ENCODE measurements at regions not wholly inside any gene's neighbourhood (a gene's known extent, or its start where the extent isn't known, plus 50 kb on each side); places are given as distances from the start of the nearest gene placed in this dataset.
"Not testable (repeated sequence)": the region's sequence is repeated elsewhere in the genome, so short reads cannot be mapped to it uniquely, and the experiment has no call there.

DNA sequence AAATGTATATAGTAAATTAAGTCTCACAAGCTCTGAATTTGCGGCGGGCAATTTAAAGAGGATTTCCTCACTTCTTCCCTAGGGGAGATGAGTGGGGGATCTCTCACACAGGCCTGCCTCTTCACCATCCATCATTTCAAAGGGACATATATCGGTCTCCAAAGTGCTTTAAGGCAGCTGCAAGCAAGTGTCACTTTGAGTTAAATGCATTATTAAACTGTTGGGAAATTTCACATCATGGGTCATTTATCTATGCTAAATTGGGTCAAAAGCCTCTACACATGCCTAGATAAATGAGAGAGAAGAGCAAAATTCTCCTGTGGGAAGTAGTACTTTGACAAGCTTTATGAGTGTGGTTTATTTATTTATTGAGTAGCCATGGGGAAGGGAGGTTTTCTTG, 1106.1 kb upstream of the GOT2 start:
- no peaks in the 10 kb centered on the region for H3K4me1 Mint-ChIP-seq (ENCODE audit: insufficient read depth, unreplicated experiment)
- no TSS peak for BruUV-seq (replicated peaks)
- ChIA-PET CTCF (no interaction called here), POLR2A (no interaction called here)
- intact Hi-C loops (cut with micrococcal nuclease) = no loop called here
- H3K36me3 Mint-ChIP-seq (ENCODE audit: insufficient read depth, unreplicated experiment) = no peaks in the 10 kb centered on the region
- TF ChIP-seq, protein P1, sequence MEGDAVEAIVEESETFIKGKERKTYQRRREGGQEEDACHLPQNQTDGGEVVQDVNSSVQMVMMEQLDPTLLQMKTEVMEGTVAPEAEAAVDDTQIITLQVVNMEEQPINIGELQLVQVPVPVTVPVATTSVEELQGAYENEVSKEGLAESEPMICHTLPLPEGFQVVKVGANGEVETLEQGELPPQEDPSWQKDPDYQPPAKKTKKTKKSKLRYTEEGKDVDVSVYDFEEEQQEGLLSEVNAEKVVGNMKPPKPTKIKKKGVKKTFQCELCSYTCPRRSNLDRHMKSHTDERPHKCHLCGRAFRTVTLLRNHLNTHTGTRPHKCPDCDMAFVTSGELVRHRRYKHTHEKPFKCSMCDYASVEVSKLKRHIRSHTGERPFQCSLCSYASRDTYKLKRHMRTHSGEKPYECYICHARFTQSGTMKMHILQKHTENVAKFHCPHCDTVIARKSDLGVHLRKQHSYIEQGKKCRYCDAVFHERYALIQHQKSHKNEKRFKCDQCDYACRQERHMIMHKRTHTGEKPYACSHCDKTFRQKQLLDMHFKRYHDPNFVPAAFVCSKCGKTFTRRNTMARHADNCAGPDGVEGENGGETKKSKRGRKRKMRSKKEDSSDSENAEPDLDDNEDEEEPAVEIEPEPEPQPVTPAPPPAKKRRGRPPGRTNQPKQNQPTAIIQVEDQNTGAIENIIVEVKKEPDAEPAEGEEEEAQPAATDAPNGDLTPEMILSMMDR (IDR thresholded peaks at IDR 0.05; ENCODE audit: unreplicated experiment) = no peak
- DNase-seq (ENCODE audit: unreplicated experiment) = no peak
- H3K9me3 Mint-ChIP-seq (ENCODE audit: unreplicated experiment) = peaks cover 25% of the 10 kb centered on the region
- no peak overlapping the region for H3K27ac Mint-ChIP-seq (ENCODE audit: low read depth, unreplicated experiment)
- H3K4me3 Mint-ChIP-seq (ENCODE audit: unreplicated experiment) = no peak overlapping the region
- H3K27me3 Mint-ChIP-seq (ENCODE audit: insufficient read depth, unreplicated experiment) = no peaks in the 10 kb centered on the region

DNA sequence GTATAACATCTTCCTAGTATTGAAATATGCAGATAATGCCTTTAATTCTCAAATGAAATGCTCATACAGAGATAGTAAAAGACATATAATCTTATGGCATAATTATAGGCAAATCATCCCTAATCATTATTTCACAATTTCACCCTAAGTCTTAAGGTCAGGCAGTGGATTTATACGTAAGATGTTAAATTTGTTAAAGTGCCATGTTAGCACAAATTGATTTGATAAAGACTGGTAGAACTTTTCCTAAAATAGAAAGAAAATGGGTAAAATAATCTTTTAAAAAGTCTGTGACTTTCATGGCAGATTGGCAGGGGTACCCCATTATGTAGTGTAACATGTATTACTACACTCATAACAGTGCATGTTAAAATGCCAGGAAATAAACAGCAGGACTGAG, 1092.7 kb upstream of the GOT2 start:
- CTCF ChIA-PET = no interaction called here
- no peak overlapping the region for H3K27ac Mint-ChIP-seq (ENCODE audit: low read depth, unreplicated experiment)
- DNase-seq (ENCODE audit: unreplicated experiment) = no peak
- POLR2A ChIA-PET = no interaction called here
- no TSS peak for BruUV-seq (replicated peaks)
- no peaks in the 10 kb centered on the region for H3K36me3 Mint-ChIP-seq (ENCODE audit: insufficient read depth, unreplicated experiment)
- intact Hi-C loops (cut with micrococcal nuclease) = no loop called here
- no peaks in the 10 kb centered on the region for H3K27me3 Mint-ChIP-seq (ENCODE audit: insufficient read depth, unreplicated experiment)
- H3K4me3 Mint-ChIP-seq (ENCODE audit: unreplicated experiment) = no peak overlapping the region
- no peaks in the 10 kb centered on the region for H3K4me1 Mint-ChIP-seq (ENCODE audit: insufficient read depth, unreplicated experiment)
- TF ChIP-seq, protein P1 (IDR thresholded peaks at IDR 0.05; ENCODE audit: unreplicated experiment) = no peak
- no peaks in the 10 kb centered on the region for H3K9me3 Mint-ChIP-seq (ENCODE audit: unreplicated experiment)

DNA sequence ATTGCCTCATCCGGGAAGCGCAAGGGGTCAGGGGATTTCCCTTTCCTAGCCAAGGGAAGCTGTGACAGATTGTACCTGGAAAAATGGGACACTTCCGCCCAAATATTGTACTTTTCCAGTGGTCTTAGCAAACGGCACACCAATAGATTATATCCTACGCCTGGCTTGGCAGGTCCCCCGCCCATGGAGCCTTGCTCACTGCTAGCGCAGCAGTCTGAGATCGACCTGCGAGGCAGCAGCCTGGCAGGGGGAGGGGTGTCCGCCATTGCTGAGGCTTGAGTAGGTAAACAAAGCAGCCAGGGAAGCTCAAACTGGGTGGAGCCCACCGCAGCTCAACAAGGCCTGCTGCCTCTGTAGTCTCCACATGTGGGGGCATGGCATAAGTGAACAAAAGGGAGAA, 1075.4 kb upstream of the GOT2 start:
- BruUV-seq (replicated peaks); H3K4me3 Mint-ChIP-seq (ENCODE audit: unreplicated experiment); intact Hi-C loops (cut with micrococcal nuclease); H3K4me1 Mint-ChIP-seq (ENCODE audit: insufficient read depth, unreplicated experiment); DNase-seq (ENCODE audit: unreplicated experiment); H3K27ac Mint-ChIP-seq (ENCODE audit: low read depth, unreplicated experiment); H3K27me3 Mint-ChIP-seq (ENCODE audit: insufficient read depth, unreplicated experiment); H3K36me3 Mint-ChIP-seq (ENCODE audit: insufficient read depth, unreplicated experiment): not testable (repeated sequence)
- POLR2A ChIA-PET = interaction anchor here (0.6 kb wide), 1 partner anchor 18 kb away, joined by 3 read pairs; no protein-coding TSS in a partner anchor
- H3K9me3 Mint-ChIP-seq (ENCODE audit: unreplicated experiment) = peaks cover 15% of the 10 kb centered on the region
- CTCF ChIA-PET = interaction anchor here (0.6 kb wide), 1 partner anchor 1064 kb away, joined by 4 read pairs; no protein-coding TSS in a partner anchor

DNA sequence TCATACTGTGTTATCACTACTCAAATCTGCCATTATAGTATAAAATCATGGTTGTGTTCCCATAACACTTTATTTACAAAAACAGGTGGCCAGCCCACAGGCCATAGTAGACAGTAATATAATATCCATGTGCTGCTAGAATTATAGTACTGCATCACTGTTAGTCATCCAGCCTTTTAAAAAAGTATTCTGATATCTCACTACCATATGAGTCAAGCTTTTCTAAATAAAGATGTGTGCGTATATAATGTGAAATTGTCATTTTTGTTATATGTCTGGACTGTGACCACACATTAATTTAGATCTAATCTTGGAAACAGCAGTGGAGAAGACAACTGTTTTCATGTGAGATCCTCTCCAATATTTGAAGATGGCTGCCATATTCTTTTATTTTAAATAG, 1049.1 kb upstream of the GOT2 start:
- TF ChIP-seq, protein P1 (IDR thresholded peaks at IDR 0.05; ENCODE audit: unreplicated experiment) = no peak
- POLR2A ChIA-PET = no interaction called here
- H3K27me3 Mint-ChIP-seq (ENCODE audit: insufficient read depth, unreplicated experiment) = no peaks in the 10 kb centered on the region
- H3K9me3 Mint-ChIP-seq (ENCODE audit: unreplicated experiment) = peaks cover 21% of the 10 kb centered on the region
- H3K27ac Mint-ChIP-seq (ENCODE audit: low read depth, unreplicated experiment) = no peak overlapping the region
- no peak for DNase-seq (ENCODE audit: unreplicated experiment)
- no peak overlapping the region for H3K4me3 Mint-ChIP-seq (ENCODE audit: unreplicated experiment)
- H3K4me1 Mint-ChIP-seq (ENCODE audit: insufficient read depth, unreplicated experiment) = no peaks in the 10 kb centered on the region
- no TSS peak for BruUV-seq (replicated peaks)
- intact Hi-C loops (cut with micrococcal nuclease) = no loop called here
- H3K36me3 Mint-ChIP-seq (ENCODE audit: insufficient read depth, unreplicated experiment) = no peaks in the 10 kb centered on the region
- CTCF ChIA-PET = no interaction called here

DNA sequence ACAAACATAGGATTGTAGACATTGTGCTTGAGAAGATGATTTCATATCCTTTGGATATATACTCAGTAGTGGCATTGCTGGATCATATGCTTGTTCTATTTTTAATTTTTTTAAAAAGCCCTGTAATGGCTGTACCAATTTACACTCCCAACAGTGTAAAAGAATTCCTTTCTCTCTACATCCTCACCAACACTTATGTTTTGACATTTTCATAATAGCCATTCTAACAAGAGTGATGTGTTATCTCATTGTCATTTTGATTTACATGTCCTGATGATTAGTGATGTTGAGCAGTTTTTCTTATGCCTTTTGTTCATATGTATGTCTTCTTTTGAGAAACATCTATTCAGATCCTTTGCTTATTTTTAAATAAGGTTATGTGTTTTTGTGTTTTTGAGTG, 1039.2 kb upstream of the GOT2 start:
- H3K9me3 Mint-ChIP-seq (ENCODE audit: unreplicated experiment) = peaks cover 7% of the 10 kb centered on the region
- ChIA-PET CTCF (no interaction called here), POLR2A (no interaction called here)
- intact Hi-C loops (cut with micrococcal nuclease) = no loop called here
- DNase-seq (ENCODE audit: unreplicated experiment) = no peak
- peaks cover 11% of the 10 kb centered on the region for H3K4me1 Mint-ChIP-seq (ENCODE audit: insufficient read depth, unreplicated experiment)
- TF ChIP-seq, protein P1 (IDR thresholded peaks at IDR 0.05; ENCODE audit: unreplicated experiment) = no peak
- BruUV-seq (replicated peaks) = no TSS peak
- no peak overlapping the region for H3K27ac Mint-ChIP-seq (ENCODE audit: low read depth, unreplicated experiment)
- no peaks in the 10 kb centered on the region for H3K36me3 Mint-ChIP-seq (ENCODE audit: insufficient read depth, unreplicated experiment)
- H3K27me3 Mint-ChIP-seq (ENCODE audit: insufficient read depth, unreplicated experiment) = no peaks in the 10 kb centered on the region
- H3K4me3 Mint-ChIP-seq (ENCODE audit: unreplicated experiment) = no peak overlapping the region
